ENCODE measurements at regions not wholly inside any gene's neighbourhood (a gene's known extent, or its start where the extent isn't known, plus 50 kb on each side); places are given as distances from the start of the nearest gene placed in this dataset.

- Histone ChIP-seq H3K36me3 (ENCODE audit: control insufficient read depth, insufficient read depth, low read length) (no peaks in the 10 kb centered on the region), H3K4me3 (ENCODE audit: low read length) (no peak overlapping the region), H3K27me3 (ENCODE audit: control insufficient read depth, insufficient read depth, low read length) (no peaks in the 10 kb centered on the region), H3K9me3 (ENCODE audit: control insufficient read depth, low read depth, low read length) (no peaks in the 10 kb centered on the region), H3K27ac (ENCODE audit: low read length) (no peak overlapping the region), H3K4me1 (ENCODE audit: control insufficient read depth, insufficient read depth, low read length) (no peaks in the 10 kb centered on the region)
- WGBS (ENCODE audit: insufficient coverage, low lambda C conversion rate): no CpG with 5 or more reads among the region's 2 CpGs
- no peak for DNase-seq
These were observed 75.4 kb upstream of the FSHB start for GRCh38 chr11:30155428-30155827.

- WGBS (ENCODE audit: insufficient coverage, low lambda C conversion rate): no CpG with 5 or more reads among the region's 2 CpGs
- Histone ChIP-seq H3K4me3 (ENCODE audit: low read length) (no peak overlapping the region), H3K27ac (ENCODE audit: low read length) (no peak overlapping the region), H3K9me3 (ENCODE audit: control insufficient read depth, low read depth, low read length) (no peaks in the 10 kb centered on the region), H3K27me3 (ENCODE audit: control insufficient read depth, insufficient read depth, low read length) (no peaks in the 10 kb centered on the region), H3K36me3 (ENCODE audit: control insufficient read depth, insufficient read depth, low read length) (no peaks in the 10 kb centered on the region), H3K4me1 (ENCODE audit: control insufficient read depth, insufficient read depth, low read length) (no peaks in the 10 kb centered on the region)
- no peak for DNase-seq
These were observed 71.3 kb upstream of the FSHB start for GRCh38 chr11:30159546-30159945.

GRCh38 chr11:30165652-30166051 lies 65.2 kb upstream of the FSHB start:
- Histone ChIP-seq H3K4me3 (ENCODE audit: low read length) (no peak overlapping the region), H3K9me3 (ENCODE audit: control insufficient read depth, low read depth, low read length) (no peaks in the 10 kb centered on the region), H3K27me3 (ENCODE audit: control insufficient read depth, insufficient read depth, low read length) (no peaks in the 10 kb centered on the region), H3K27ac (ENCODE audit: low read length) (no peak overlapping the region), H3K4me1 (ENCODE audit: control insufficient read depth, insufficient read depth, low read length) (no peaks in the 10 kb centered on the region), H3K36me3 (ENCODE audit: control insufficient read depth, insufficient read depth, low read length) (no peaks in the 10 kb centered on the region)
- WGBS (ENCODE audit: insufficient coverage, low lambda C conversion rate): 100% methylated on average over 1 of the region's 3 CpGs
- no peak for DNase-seq

- Histone ChIP-seq H3K4me1 (ENCODE audit: control insufficient read depth, insufficient read depth, low read length) (no peaks in the 10 kb centered on the region), H3K9me3 (ENCODE audit: control insufficient read depth, low read depth, low read length) (no peaks in the 10 kb centered on the region), H3K4me3 (ENCODE audit: low read length) (no peak overlapping the region), H3K27me3 (ENCODE audit: control insufficient read depth, insufficient read depth, low read length) (no peaks in the 10 kb centered on the region), H3K27ac (ENCODE audit: low read length) (no peak overlapping the region), H3K36me3 (ENCODE audit: control insufficient read depth, insufficient read depth, low read length) (no peaks in the 10 kb centered on the region)
- DNase-seq: peak in 1 of 2 donors; percentile 15
- WGBS (ENCODE audit: insufficient coverage, low lambda C conversion rate): 35% methylated on average over 2 of the region's 2 CpGs
These were observed 59.2 kb upstream of the FSHB start for GRCh38 chr11:30171661-30172060.

GRCh38 chr11:30172158-30172557 lies 58.7 kb upstream of the FSHB start:
- no peaks in the 10 kb centered on the region for H3K9me3 ChIP-seq (ENCODE audit: control insufficient read depth, low read depth, low read length)
- H3K27me3 ChIP-seq (ENCODE audit: control insufficient read depth, insufficient read depth, low read length): no peaks in the 10 kb centered on the region
- H3K36me3 ChIP-seq (ENCODE audit: control insufficient read depth, insufficient read depth, low read length): no peaks in the 10 kb centered on the region
- WGBS (ENCODE audit: insufficient coverage, low lambda C conversion rate): no CpG with 5 or more reads among the region's 2 CpGs
- H3K4me1 ChIP-seq (ENCODE audit: control insufficient read depth, insufficient read depth, low read length): no peaks in the 10 kb centered on the region
- no peak for DNase-seq
- H3K27ac ChIP-seq (ENCODE audit: low read length): no peak overlapping the region
- H3K4me3 ChIP-seq (ENCODE audit: low read length): no peak overlapping the region

GRCh38 chr11:30172883-30173311 lies 57.9 kb upstream of the FSHB start:
- DNase-seq: no peak

GRCh38 chr11:30174265-30175020 lies 56.4 kb upstream of the FSHB start:
- no peaks in the 10 kb centered on the region for H3K27me3 ChIP-seq (ENCODE audit: control insufficient read depth, insufficient read depth, low read length)
- H3K4me3 ChIP-seq (ENCODE audit: low read length): no peak overlapping the region
- no CpG with 5 or more reads among the region's 2 CpGs for WGBS (ENCODE audit: insufficient coverage, low lambda C conversion rate)
- no peaks in the 10 kb centered on the region for H3K36me3 ChIP-seq (ENCODE audit: control insufficient read depth, insufficient read depth, low read length)
- no peak for DNase-seq
- no peaks in the 10 kb centered on the region for H3K4me1 ChIP-seq (ENCODE audit: control insufficient read depth, insufficient read depth, low read length)
- H3K9me3 ChIP-seq (ENCODE audit: control insufficient read depth, low read depth, low read length): peaks cover 5% of the 10 kb centered on the region
- H3K27ac ChIP-seq (ENCODE audit: low read length): no peak overlapping the region

More at GRCh38 chr11:30172883-30173311, 57.9 kb upstream of the FSHB start:
- no peaks in the 10 kb centered on the region for H3K9me3 ChIP-seq (ENCODE audit: control insufficient read depth, low read depth, low read length)
- H3K4me1 ChIP-seq (ENCODE audit: control insufficient read depth, insufficient read depth, low read length): no peaks in the 10 kb centered on the region
- H3K4me3 ChIP-seq (ENCODE audit: low read length): no peak overlapping the region
- H3K27me3 ChIP-seq (ENCODE audit: control insufficient read depth, insufficient read depth, low read length): no peaks in the 10 kb centered on the region
- H3K27ac ChIP-seq (ENCODE audit: low read length): no peak overlapping the region
- H3K36me3 ChIP-seq (ENCODE audit: control insufficient read depth, insufficient read depth, low read length): no peaks in the 10 kb centered on the region
- whole genome bisulfite sequencing (ENCODE audit: insufficient coverage, low lambda C conversion rate): no CpG with 5 or more reads among the region's 3 CpGs
